Astrocyte of the spinal cord (primary cell): ENCODE measurements at regions not wholly inside any gene's neighbourhood (a gene's known extent, or its start where the extent isn't known, plus 50 kb on each side); places are given as distances from the start of the nearest gene placed in this dataset.

Source experiments
- DNase-seq: peaks from one replicate; pipeline ENCODE4 v3.0.0; 2011; ENCODE audit warnings: low read depth, low spot score
- H3K4me3 ChIP-seq: 2 replicates; pipeline ENCODE4 v1.5.1; 2011; ENCODE audit warnings: low read depth, mild to moderate bottlenecking, low read length, moderate library complexity
- CTCF ChIP-seq: IDR thresholded peaks from 2 replicates; pipeline ENCODE4 v1.5.1; 2012; ENCODE audit warnings: low read depth, mild to moderate bottlenecking, low read length, inconsistent platforms
- in situ Hi-C: cut with HindIII; loops from 2 replicates; pipeline ENCODE4 v1.10.0; 2017; ENCODE audit warnings: low sequenced_read_pairs

GRCh38 chr2:40877734-40878288 lies 425.9 kb upstream of the SLC8A1 start:
- no peak for TF ChIP-seq CTCF
- peak; percentile 2 for DNase-seq
- H3K4me3 ChIP-seq, result no peak overlapping the region
- in situ Hi-C loops, result no loop called here

- in situ Hi-C loops, result no loop called here
- H3K4me3 ChIP-seq, result no peak overlapping the region
- no peak for DNase-seq
- TF ChIP-seq CTCF, result no peak
Measured at GRCh38 chr2:40879305-40879704, 427.4 kb upstream of the SLC8A1 start.

DNA sequence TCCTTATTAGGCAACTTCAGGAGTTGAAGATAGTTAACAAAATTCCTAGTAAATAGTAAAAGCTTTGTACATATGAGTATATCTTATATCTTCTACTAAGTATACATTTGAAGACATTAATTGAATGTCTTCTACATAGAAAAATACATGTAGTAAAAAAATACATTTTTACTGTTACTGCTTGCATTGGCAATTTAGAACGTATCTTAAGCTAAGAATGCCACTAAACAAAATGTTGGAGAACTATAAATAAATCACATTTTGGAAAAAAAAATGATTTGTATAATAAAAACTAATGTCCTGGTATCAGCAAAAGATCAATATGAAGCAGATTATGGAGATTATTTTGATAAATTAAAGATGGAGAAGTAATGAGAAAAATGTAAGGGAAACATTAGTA lies 434.2 kb upstream of the SLC8A1 start:
- in situ Hi-C loops, result no loop called here
- no peak for DNase-seq
- TF ChIP-seq CTCF, result no peak

GRCh38 chr2:40886655-40887054 lies 434.8 kb upstream of the SLC8A1 start:
- in situ Hi-C loops, result no loop called here
- no peak for DNase-seq
- H3K4me3 ChIP-seq, result no peak overlapping the region
- TF ChIP-seq CTCF, result no peak

More for the DNA sequence above, 434.2 kb upstream of the SLC8A1 start:
- no peak overlapping the region for H3K4me3 ChIP-seq

- in situ Hi-C loops, result no loop called here
- DNase-seq, result no peak
- TF ChIP-seq CTCF, result no peak
- no peak overlapping the region for H3K4me3 ChIP-seq
Measured at GRCh38 chr2:40896358-40896757, 444.5 kb upstream of the SLC8A1 start.

GRCh38 chr2:40914666-40915065 lies 462.8 kb upstream of the SLC8A1 start:
- in situ Hi-C loops, result no loop called here
- no peak for TF ChIP-seq CTCF
- no peak overlapping the region for H3K4me3 ChIP-seq
- DNase-seq, result no peak

GRCh38 chr2:40915651-40916050 lies 463.8 kb upstream of the SLC8A1 start:
- DNase-seq, result no peak
- in situ Hi-C loops, result no loop called here
- no peak overlapping the region for H3K4me3 ChIP-seq
- no peak for TF ChIP-seq CTCF
